B cell (primary cell): ENCODE measurements at regions not wholly inside any gene's neighbourhood (a gene's known extent, or its start where the extent isn't known, plus 50 kb on each side); places are given as distances from the start of the nearest gene placed in this dataset.

Source experiments
- CTCF ChIP-seq: fragments of 200-600 bp; IDR thresholded peaks from one replicate; pipeline ENCODE4 v1.8.0; 2022; ENCODE audit warnings: antibody characterized with exemption, mild to moderate bottlenecking
- EZH2 ChIP-seq: IDR thresholded peaks from 2 replicates; pipeline ENCODE4 v1.6.1; 2012; ENCODE audit warnings: borderline replicate concordance, low read depth, mild to moderate bottlenecking, moderate library complexity, low read length; ENCODE audit not compliant: insufficient read depth, poor library complexity, severe bottlenecking

- TF ChIP-seq CTCF (no peak), EZH2 (no peak)
These were observed 2447.7 kb downstream of the PCDH9 start for GRCh38 chr13:64782466-64782865.
